Stimulated activated CD4-positive, alpha-beta T cell treated with anti-CD3 and anti-CD28 coated beads, Interleukin-1b, Interleukin-23, amount 100 ng/mL, for 48 hours (primary cell): ENCODE measurements at regions not wholly inside any gene's neighbourhood (a gene's known extent, or its start where the extent isn't known, plus 50 kb on each side); places are given as distances from the start of the nearest gene placed in this dataset.

ENCODE experiments used
- DNase-seq: peaks from one replicate; pipeline ENCODE4 v3.0.0-alpha.2; 2020

- DNase-seq = no peak
These were observed 263.7 kb downstream of the IPMK start for GRCh38 chr10:58003945-58004344.

- no peak for DNase-seq
These were observed 266.5 kb downstream of the IPMK start for GRCh38 chr10:58001159-58001558.

GRCh38 chr10:57996536-57996935 is 271.2 kb downstream of the IPMK start:
- no peak for DNase-seq

GRCh38 chr10:57993302-57993701 is 274.4 kb downstream of the IPMK start:
- no peak for DNase-seq

- no peak for DNase-seq
These were observed 275.2 kb downstream of the IPMK start for GRCh38 chr10:57992321-57993077.

GRCh38 chr10:57988964-57989363 is 278.7 kb downstream of the IPMK start:
- no peak for DNase-seq

GRCh38 chr10:57987055-57987721 is 280.5 kb downstream of the IPMK start:
- DNase-seq = no peak

GRCh38 chr10:57986422-57986821 is 281.3 kb downstream of the IPMK start:
- DNase-seq = no peak

GRCh38 chr10:57983281-57983791 is 284.4 kb downstream of the IPMK start:
- DNase-seq = no peak

- DNase-seq = no peak
These were observed 285.6 kb downstream of the IPMK start for GRCh38 chr10:57982091-57982490.

GRCh38 chr10:57979956-57980355 is 287.7 kb downstream of the IPMK start:
- DNase-seq = no peak

- DNase-seq = no peak
These were observed 288.2 kb downstream of the IPMK start for GRCh38 chr10:57979491-57979890.

GRCh38 chr10:57977262-57977661 is 290.4 kb downstream of the IPMK start:
- DNase-seq = no peak

- no peak for DNase-seq
These were observed 294.2 kb downstream of the IPMK start for GRCh38 chr10:57973451-57973850.

GRCh38 chr10:57972783-57973182 is 294.9 kb downstream of the IPMK start:
- no peak for DNase-seq

- no peak for DNase-seq
These were observed 299.2 kb downstream of the IPMK start for GRCh38 chr10:57968328-57969016.

- no peak for DNase-seq
These were observed 303.3 kb downstream of the IPMK start for GRCh38 chr10:57964351-57964750.

- no peak for DNase-seq
These were observed 304.1 kb downstream of the IPMK start for GRCh38 chr10:57963546-57963945.

- no peak for DNase-seq
These were observed 304.9 kb downstream of the IPMK start for GRCh38 chr10:57962839-57963238.

GRCh38 chr10:57961487-57961886 is 306.2 kb downstream of the IPMK start:
- no peak for DNase-seq

GRCh38 chr10:57960406-57960805 is 307.3 kb downstream of the IPMK start:
- DNase-seq = no peak

- no peak for DNase-seq
These were observed 308.2 kb downstream of the IPMK start for GRCh38 chr10:57959318-57960006.

GRCh38 chr10:57955076-57955475 is 312.6 kb downstream of the IPMK start:
- DNase-seq = no peak
